ENCODE measurements at regions not wholly inside any gene's neighbourhood (a gene's known extent, or its start where the extent isn't known, plus 50 kb on each side); places are given as distances from the start of the nearest gene placed in this dataset.

DNA sequence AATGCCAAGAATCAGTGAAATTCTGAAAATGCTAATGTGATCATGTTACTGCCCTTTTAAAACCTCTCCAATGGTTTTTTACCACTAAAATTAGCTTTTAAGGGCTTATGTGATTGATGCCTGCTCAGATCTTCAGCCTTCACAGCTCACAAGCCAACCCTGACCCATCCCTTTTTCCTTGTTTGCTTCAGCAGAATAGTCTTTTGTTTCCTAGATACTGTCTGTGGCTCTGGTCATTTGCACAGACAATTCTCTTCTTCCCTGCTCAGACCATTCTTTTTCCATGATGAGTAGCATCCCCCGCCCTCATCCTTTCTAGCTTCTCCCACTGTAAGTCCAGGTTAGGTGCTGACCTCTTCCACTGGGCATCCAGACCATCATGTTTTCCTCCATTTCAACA is 164.9 kb upstream of the NT5C1B start:
- DNase-seq (ENCODE audit: extremely low read depth in 1 of 4, low spot score in 3 of 4): no peak
- Histone ChIP-seq H3K36me3 (ENCODE audit: control insufficient read depth, insufficient read depth, low read length) (no peaks in the 10 kb centered on the region), H3K9me1 (ENCODE audit: control insufficient read depth, insufficient read depth, low read length) (no peaks in the 10 kb centered on the region), H3K27ac (ENCODE audit: extremely low read depth, low read depth, low read length) (no peak overlapping the region), H3K4me1 (replicated peaks in 1 of 2; ENCODE audit: control insufficient read depth in 2 of 2, insufficient read depth in 2 of 2, low read length in 2 of 2) (no peaks in the 10 kb centered on the region), H3K4me3 (no peak overlapping the region), H3K9me3 (replicated peaks; ENCODE audit: control insufficient read depth, insufficient read depth, low read depth, low read length) (no peaks in the 10 kb centered on the region), H3K4me2 (ENCODE audit: insufficient read depth, low read length) (no peak overlapping the region), H4K20me1 (replicated peaks; ENCODE audit: control insufficient read depth, insufficient read depth, low read length) (no peaks in the 10 kb centered on the region), H3K27me3 (ENCODE audit: control insufficient read depth in 2 of 2, insufficient read depth in 2 of 2, low read length in 2 of 2) (no peaks in the 10 kb centered on the region), H3K9ac (ENCODE audit: insufficient read depth in 1 of 2, low read depth in 2 of 2, low read length in 2 of 2) (no peak overlapping the region), H3K79me2 (ENCODE audit: control insufficient read depth, insufficient read depth, low read length) (no peaks in the 10 kb centered on the region), H2AFZ (ENCODE audit: low read depth, low read length) (no peak overlapping the region)
- BruUV-seq (replicated peaks): no TSS peak
- in situ Hi-C loops (cut with MboI) (loop anchor here (25.0 kb wide), 1 partner anchor 1108 kb away; no protein-coding TSS in a partner anchor), intact Hi-C loops (cut with micrococcal nuclease) (loop anchor here (5.0 kb wide), 2 partner anchors 317 to 1108 kb away; no protein-coding TSS in a partner anchor)
- ChIA-PET POLR2A (no interaction called here), CTCF (ENCODE audit: low intra/inter-chr PET ratio) (no interaction called here)
- no peak for ATAC-seq
- no peak for FAIRE-seq
- 0% methylated on average over 1 of the region's 1 CpG for WGBS (ENCODE audit: insufficient coverage, low coverage, missing lambda C conversion rate)
- TF ChIP-seq ZNF586 (CRISPR knock-in tag; conservative IDR thresholded peaks at IDR 0.05): no peak
- no peak for TF ChIP-seq ZC3H4 (CRISPR knock-in tag; IDR thresholded peaks at IDR 0.05; ENCODE audit: borderline replicate concordance)
- TF ChIP-seq, protein P1, sequence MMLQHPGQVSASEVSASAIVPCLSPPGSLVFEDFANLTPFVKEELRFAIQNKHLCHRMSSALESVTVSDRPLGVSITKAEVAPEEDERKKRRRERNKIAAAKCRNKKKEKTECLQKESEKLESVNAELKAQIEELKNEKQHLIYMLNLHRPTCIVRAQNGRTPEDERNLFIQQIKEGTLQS (IDR thresholded peaks at IDR 0.05): no peak
- TF ChIP-seq, protein P1 (CRISPR knock-in tag; conservative IDR thresholded peaks at IDR 0.05): no peak
- no peak for TF ChIP-seq ZNF444 (CRISPR knock-in tag; IDR thresholded peaks at IDR 0.05)
- no peak for TF ChIP-seq PRDM10 (IDR thresholded peaks at IDR 0.05; ENCODE audit: partially characterized antibody)
- TF ChIP-seq, protein P2, sequence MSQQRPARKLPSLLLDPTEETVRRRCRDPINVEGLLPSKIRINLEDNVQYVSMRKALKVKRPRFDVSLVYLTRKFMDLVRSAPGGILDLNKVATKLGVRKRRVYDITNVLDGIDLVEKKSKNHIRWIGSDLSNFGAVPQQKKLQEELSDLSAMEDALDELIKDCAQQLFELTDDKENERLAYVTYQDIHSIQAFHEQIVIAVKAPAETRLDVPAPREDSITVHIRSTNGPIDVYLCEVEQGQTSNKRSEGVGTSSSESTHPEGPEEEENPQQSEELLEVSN (IDR thresholded peaks at IDR 0.05; ENCODE audit: borderline replicate concordance in 1 of 2, extremely low read depth in 1 of 2, insufficient read depth in 1 of 2, insufficient read length in 1 of 2, low read depth in 1 of 2, low read length in 1 of 2, poor library complexity in 1 of 2, severe bottlenecking in 1 of 2): no peak
- no peak for TF ChIP-seq KDM4B (IDR thresholded peaks at IDR 0.05; ENCODE audit: borderline replicate concordance in 2 of 2, low read depth in 1 of 2)
- no peak for TF ChIP-seq PHTF2 (CRISPR knock-in tag; IDR thresholded peaks at IDR 0.05)
- no peak for TF ChIP-seq ZNF140 (CRISPR knock-in tag; IDR thresholded peaks at IDR 0.05)
- TF ChIP-seq, protein P3, sequence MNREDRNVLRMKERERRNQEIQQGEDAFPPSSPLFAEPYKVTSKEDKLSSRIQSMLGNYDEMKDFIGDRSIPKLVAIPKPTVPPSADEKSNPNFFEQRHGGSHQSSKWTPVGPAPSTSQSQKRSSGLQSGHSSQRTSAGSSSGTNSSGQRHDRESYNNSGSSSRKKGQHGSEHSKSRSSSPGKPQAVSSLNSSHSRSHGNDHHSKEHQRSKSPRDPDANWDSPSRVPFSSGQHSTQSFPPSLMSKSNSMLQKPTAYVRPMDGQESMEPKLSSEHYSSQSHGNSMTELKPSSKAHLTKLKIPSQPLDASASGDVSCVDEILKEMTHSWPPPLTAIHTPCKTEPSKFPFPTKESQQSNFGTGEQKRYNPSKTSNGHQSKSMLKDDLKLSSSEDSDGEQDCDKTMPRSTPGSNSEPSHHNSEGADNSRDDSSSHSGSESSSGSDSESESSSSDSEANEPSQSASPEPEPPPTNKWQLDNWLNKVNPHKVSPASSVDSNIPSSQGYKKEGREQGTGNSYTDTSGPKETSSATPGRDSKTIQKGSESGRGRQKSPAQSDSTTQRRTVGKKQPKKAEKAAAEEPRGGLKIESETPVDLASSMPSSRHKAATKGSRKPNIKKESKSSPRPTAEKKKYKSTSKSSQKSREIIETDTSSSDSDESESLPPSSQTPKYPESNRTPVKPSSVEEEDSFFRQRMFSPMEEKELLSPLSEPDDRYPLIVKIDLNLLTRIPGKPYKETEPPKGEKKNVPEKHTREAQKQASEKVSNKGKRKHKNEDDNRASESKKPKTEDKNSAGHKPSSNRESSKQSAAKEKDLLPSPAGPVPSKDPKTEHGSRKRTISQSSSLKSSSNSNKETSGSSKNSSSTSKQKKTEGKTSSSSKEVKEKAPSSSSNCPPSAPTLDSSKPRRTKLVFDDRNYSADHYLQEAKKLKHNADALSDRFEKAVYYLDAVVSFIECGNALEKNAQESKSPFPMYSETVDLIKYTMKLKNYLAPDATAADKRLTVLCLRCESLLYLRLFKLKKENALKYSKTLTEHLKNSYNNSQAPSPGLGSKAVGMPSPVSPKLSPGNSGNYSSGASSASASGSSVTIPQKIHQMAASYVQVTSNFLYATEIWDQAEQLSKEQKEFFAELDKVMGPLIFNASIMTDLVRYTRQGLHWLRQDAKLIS (CRISPR knock-in tag; IDR thresholded peaks at IDR 0.05): no peak
